ENCODE measurements at regions not wholly inside any gene's neighbourhood (a gene's known extent, or its start where the extent isn't known, plus 50 kb on each side); places are given as distances from the start of the nearest gene placed in this dataset.

DNA sequence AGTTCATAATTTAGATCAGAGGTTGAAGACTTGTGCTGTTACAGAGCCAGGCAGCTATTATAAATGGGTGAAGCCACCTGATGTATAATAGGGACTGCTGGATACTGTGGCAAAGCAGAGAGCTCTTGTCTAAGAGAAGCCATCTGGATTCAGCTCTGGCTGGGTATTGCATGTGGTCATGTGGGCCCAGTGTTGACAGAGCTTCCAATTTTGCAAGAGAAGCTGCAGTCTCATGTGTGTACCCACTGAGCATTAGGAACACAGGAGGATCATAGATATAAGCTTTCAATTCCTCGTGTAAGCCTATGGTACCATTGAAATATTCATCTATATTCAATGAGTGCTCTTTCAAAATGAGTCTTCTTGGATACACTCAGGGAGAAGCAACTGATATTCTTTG lies 303.9 kb upstream of the SLCO3A1 start:
- intact Hi-C loops (cut with DNase I; ENCODE audit: low total_unique reads), result no loop called here
- WGBS, 2 donors, result 75 to 86% methylated on average over 1 of the region's 1 CpG
- Histone ChIP-seq H3K36me3 (ENCODE audit: low read depth, missing control alignments) (no peaks in the 10 kb centered on the region), H3K27me3 (no peaks in the 10 kb centered on the region), H3K4me3 (no peak overlapping the region), H3K9me3 (no peaks in the 10 kb centered on the region), H3K27ac (no peak overlapping the region), H3K4me1 (no peaks in the 10 kb centered on the region)
- TF ChIP-seq POLR2A (IDR thresholded peaks at IDR 0.05), result no peak
- TF ChIP-seq, protein P1, sequence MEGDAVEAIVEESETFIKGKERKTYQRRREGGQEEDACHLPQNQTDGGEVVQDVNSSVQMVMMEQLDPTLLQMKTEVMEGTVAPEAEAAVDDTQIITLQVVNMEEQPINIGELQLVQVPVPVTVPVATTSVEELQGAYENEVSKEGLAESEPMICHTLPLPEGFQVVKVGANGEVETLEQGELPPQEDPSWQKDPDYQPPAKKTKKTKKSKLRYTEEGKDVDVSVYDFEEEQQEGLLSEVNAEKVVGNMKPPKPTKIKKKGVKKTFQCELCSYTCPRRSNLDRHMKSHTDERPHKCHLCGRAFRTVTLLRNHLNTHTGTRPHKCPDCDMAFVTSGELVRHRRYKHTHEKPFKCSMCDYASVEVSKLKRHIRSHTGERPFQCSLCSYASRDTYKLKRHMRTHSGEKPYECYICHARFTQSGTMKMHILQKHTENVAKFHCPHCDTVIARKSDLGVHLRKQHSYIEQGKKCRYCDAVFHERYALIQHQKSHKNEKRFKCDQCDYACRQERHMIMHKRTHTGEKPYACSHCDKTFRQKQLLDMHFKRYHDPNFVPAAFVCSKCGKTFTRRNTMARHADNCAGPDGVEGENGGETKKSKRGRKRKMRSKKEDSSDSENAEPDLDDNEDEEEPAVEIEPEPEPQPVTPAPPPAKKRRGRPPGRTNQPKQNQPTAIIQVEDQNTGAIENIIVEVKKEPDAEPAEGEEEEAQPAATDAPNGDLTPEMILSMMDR (IDR thresholded peaks at IDR 0.05), result no peak
- no peak for DNase-seq

DNA sequence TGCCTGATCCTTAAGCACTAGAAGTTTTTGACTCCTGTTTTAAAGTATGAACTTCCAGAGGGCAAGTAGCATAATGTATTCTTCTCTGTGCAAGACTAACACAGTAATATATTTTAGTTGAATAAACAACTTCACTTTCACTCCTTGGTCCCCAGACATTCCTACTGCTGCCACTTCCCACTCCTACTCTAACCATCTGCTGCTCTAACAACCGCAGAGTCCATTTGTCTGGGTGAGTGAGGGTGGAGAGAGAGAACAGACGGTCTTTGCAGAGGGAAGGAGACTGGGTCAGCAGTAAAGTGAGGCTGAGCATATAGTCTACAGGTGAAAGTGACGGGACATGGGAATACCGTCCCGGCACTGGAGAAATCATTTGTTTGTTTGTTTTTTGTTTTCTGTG lies 301.0 kb upstream of the SLCO3A1 start:
- Histone ChIP-seq H3K4me1 (no peaks in the 10 kb centered on the region), H3K36me3 (ENCODE audit: low read depth, missing control alignments) (no peaks in the 10 kb centered on the region), H3K9me3 (no peaks in the 10 kb centered on the region), H3K27me3 (no peaks in the 10 kb centered on the region), H3K4me3 (no peak overlapping the region), H3K27ac (no peak overlapping the region)
- intact Hi-C loops (cut with DNase I; ENCODE audit: low total_unique reads), result no loop called here
- TF ChIP-seq, protein P1 (IDR thresholded peaks at IDR 0.05), result no peak
- TF ChIP-seq POLR2A (IDR thresholded peaks at IDR 0.05), result no peak
- WGBS, 2 donors, result 78 to 88% methylated on average over 5 of the region's 5 CpGs
- DNase-seq, result no peak

DNA sequence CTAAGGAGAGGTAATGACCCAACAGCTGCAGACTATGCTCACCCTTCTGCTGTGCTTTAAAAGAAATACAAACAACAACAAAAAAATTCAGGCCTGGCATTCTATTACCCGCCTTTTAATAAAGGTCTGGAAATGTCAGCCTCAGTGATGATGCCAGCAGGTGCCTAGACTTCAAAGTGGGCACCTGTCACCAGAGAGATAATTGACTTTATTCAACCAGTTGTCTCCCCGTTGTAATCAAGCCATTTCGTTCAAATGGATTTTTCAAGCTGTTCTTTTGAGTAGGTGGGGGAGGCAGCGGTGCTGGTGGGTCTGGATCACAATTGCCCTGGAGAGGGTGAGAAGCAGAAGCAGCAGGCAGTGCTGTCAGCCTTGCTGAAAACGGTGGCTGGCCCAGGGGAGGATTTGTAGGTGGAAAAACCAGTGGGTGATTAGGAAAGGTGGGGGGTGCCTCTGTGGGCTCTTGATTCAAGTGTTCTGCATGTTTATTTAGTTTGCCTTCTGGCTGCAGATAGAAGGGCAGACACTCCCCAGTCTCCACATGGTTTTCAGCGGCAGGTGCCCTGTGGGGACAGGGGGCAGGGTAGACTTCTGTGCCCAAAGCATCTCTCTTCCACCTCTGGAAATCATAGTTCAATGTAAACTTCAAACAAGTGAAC lies 300.2 kb upstream of the SLCO3A1 start:
- 69 to 72% methylated on average over 6 of the region's 6 CpGs for WGBS, 2 donors
- intact Hi-C loops (cut with DNase I; ENCODE audit: low total_unique reads), result no loop called here
- DNase-seq, result no peak

DNA sequence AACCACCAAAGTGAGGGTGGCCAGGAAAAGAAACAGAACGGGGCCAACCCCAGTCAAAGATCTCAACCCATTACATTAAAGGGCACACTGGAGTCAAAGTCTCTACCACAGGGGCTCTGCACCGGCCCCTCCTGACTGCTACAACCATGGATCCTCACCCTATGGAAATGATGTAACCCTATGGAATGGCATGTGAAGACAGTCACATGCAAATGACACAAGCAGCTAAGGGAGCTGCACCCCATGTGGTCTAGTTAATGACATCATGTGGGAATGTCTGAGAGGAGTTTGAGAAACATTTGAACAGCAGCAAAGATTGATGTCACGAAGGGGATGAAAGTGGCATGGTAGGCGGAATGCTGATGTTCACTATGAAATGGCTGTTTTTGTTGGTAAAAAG lies 298.2 kb upstream of the SLCO3A1 start:
- DNase-seq, result no peak
- H3K27ac ChIP-seq, result no peak overlapping the region
- no peaks in the 10 kb centered on the region for H3K27me3 ChIP-seq
- H3K4me1 ChIP-seq, result no peaks in the 10 kb centered on the region
- WGBS, 2 donors, result 78 to 88% methylated on average over 3 to 4 of the region's 4 CpGs
- H3K9me3 ChIP-seq, result no peaks in the 10 kb centered on the region
- H3K36me3 ChIP-seq (ENCODE audit: low read depth, missing control alignments), result no peaks in the 10 kb centered on the region
- intact Hi-C loops (cut with DNase I; ENCODE audit: low total_unique reads), result no loop called here
- no peak for TF ChIP-seq POLR2A (IDR thresholded peaks at IDR 0.05)
- TF ChIP-seq, protein P1 (IDR thresholded peaks at IDR 0.05), result no peak
- no peak overlapping the region for H3K4me3 ChIP-seq

More for the DNA sequence above, 300.2 kb upstream of the SLCO3A1 start:
- H3K36me3 ChIP-seq (ENCODE audit: low read depth, missing control alignments), result no peaks in the 10 kb centered on the region
- no peak overlapping the region for H3K27ac ChIP-seq
- no peak overlapping the region for H3K4me3 ChIP-seq
- H3K9me3 ChIP-seq, result no peaks in the 10 kb centered on the region
- no peak for TF ChIP-seq POLR2A (IDR thresholded peaks at IDR 0.05)
- TF ChIP-seq, protein P1 (IDR thresholded peaks at IDR 0.05), result no peak
- no peaks in the 10 kb centered on the region for H3K4me1 ChIP-seq
- no peaks in the 10 kb centered on the region for H3K27me3 ChIP-seq

DNA sequence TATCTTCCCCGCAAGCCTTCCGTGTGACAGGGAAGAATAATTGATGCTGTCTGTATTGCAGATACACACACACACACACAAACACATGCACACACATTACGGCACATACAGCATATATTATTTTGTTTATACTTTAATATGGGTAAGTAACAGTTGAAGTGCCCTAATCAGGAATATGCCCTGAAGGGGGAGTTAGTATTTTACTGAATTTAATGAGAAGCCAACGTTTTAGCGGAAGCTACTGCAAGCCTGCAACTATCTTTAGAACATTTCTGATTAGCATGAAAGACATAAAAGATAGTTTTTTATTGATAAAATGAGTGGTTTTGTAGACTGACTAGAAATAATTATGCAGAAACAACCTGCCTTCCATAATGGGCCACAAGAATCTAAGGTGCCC lies 296.6 kb upstream of the SLCO3A1 start:
- WGBS, 2 donors, result 70 to 72% methylated on average over 5 of the region's 5 CpGs
- no peaks in the 10 kb centered on the region for H3K4me1 ChIP-seq
- no peaks in the 10 kb centered on the region for H3K9me3 ChIP-seq
- no peaks in the 10 kb centered on the region for H3K36me3 ChIP-seq (ENCODE audit: low read depth, missing control alignments)
- intact Hi-C loops (cut with DNase I; ENCODE audit: low total_unique reads), result no loop called here
- H3K4me3 ChIP-seq, result no peak overlapping the region
- H3K27me3 ChIP-seq, result no peaks in the 10 kb centered on the region
- no peak for DNase-seq
- TF ChIP-seq, protein P1 (IDR thresholded peaks at IDR 0.05), result no peak
- TF ChIP-seq POLR2A (IDR thresholded peaks at IDR 0.05), result no peak
- H3K27ac ChIP-seq, result no peak overlapping the region

All from testis (tissue), 2 donors.